ENCODE measurements at regions not wholly inside any gene's neighbourhood (a gene's known extent, or its start where the extent isn't known, plus 50 kb on each side); places are given as distances from the start of the nearest gene placed in this dataset.

DNA sequence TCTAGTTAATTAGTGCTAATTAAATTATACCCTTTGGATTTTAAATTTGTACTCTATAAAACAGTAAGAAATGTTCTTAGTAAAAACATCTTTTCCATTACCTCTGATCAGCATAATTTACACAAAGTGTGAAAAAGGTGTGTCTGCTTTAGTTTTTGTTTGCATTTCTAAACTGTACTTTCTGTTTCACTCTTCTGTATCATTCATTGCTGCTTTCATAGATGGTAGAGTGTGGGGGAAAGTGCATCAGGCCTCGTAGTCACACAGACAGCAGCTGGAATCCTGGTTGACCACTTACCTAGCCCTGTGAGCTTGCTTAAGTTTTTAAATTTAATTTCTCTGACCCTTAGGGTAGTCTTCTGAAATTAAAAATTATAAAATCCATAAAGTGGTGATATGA lies 275.4 kb upstream of the PITX2 start (continued):
- TF ChIP-seq MLLT1 (IDR thresholded peaks at IDR 0.05) (no peak), ZNF212 (CRISPR knock-in tag; IDR thresholded peaks at IDR 0.05) (no peak), EZH2 (IDR thresholded peaks at IDR 0.05; ENCODE audit: borderline replicate concordance, low read depth, low read length) (no peak), NR2C1 (IDR thresholded peaks at IDR 0.05) (no peak), NR2C1 (tag; IDR thresholded peaks at IDR 0.05) (no peak)
- TF ChIP-seq, protein P1, sequence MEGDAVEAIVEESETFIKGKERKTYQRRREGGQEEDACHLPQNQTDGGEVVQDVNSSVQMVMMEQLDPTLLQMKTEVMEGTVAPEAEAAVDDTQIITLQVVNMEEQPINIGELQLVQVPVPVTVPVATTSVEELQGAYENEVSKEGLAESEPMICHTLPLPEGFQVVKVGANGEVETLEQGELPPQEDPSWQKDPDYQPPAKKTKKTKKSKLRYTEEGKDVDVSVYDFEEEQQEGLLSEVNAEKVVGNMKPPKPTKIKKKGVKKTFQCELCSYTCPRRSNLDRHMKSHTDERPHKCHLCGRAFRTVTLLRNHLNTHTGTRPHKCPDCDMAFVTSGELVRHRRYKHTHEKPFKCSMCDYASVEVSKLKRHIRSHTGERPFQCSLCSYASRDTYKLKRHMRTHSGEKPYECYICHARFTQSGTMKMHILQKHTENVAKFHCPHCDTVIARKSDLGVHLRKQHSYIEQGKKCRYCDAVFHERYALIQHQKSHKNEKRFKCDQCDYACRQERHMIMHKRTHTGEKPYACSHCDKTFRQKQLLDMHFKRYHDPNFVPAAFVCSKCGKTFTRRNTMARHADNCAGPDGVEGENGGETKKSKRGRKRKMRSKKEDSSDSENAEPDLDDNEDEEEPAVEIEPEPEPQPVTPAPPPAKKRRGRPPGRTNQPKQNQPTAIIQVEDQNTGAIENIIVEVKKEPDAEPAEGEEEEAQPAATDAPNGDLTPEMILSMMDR (IDR thresholded peaks at IDR 0.05 in 2 of 3, conservative IDR thresholded peaks at IDR 0.05 in 1 of 3; ENCODE audit: insufficient read depth in 2 of 3, low read depth in 1 of 3, low read length in 3 of 3), result no peak

DNA sequence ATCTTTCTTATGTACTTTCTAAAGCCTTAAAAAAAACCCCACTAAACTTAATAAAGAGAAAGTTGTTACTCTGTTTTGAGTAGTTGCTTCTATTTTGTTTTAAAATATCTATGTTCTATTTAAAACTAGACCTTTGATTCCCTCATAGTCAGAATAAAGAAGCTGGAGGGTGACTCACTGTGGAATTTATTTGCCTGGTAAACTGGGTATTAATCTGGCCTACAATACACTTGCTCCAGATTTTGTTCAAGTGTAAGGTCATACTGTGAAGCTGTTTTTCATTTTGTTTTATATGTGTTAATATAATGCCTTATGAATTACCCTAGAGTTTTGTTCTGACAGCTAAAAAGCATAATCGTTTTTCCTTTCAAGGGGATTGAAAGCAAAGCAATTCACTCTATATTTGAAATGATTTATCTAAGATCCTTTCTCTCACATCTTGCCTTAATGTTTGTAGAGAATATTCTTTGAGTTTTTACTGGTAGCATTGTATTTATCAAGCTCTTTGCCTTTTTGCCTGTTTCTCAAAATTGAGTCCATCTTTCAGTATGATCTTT lies 277.4 kb upstream of the PITX2 start:
- no peaks in the 10 kb centered on the region for H3K79me2 ChIP-seq (ENCODE audit: control insufficient read depth, insufficient read depth, low read length)
- FAIRE-seq, result no peak

More for the DNA sequence above, 277.4 kb upstream of the PITX2 start:
- CTCF ChIA-PET (ENCODE audit: low intra/inter-chr PET ratio), result no interaction called here
- Histone ChIP-seq H3K9me3 (replicated peaks; ENCODE audit: control insufficient read depth, insufficient read depth, low read depth, low read length) (no peaks in the 10 kb centered on the region), H3K9ac (ENCODE audit: insufficient read depth in 1 of 2, low read depth in 2 of 2, low read length in 2 of 2) (no peak overlapping the region), H3K4me2 (ENCODE audit: insufficient read depth, low read length) (no peak overlapping the region), H3K27ac (ENCODE audit: extremely low read depth, low read depth, low read length) (no peak overlapping the region), H3K9me1 (ENCODE audit: control insufficient read depth, insufficient read depth, low read length) (no peaks in the 10 kb centered on the region), H3K36me3 (ENCODE audit: control insufficient read depth, insufficient read depth, low read length) (no peaks in the 10 kb centered on the region), H3K4me3 (no peak overlapping the region), H2AFZ (ENCODE audit: low read depth, low read length) (no peak overlapping the region), H4K20me1 (replicated peaks; ENCODE audit: control insufficient read depth, insufficient read depth, low read length) (no peaks in the 10 kb centered on the region), H3K4me1 (replicated peaks in 1 of 2; ENCODE audit: control insufficient read depth in 2 of 2, insufficient read depth in 2 of 2, low read length in 2 of 2) (no peaks in the 10 kb centered on the region), H3K27me3 (ENCODE audit: control insufficient read depth in 2 of 2, insufficient read depth in 2 of 2, low read length in 2 of 2) (no peaks in the 10 kb centered on the region)
- 0% methylated on average over 1 of the region's 1 CpG for WGBS (ENCODE audit: insufficient coverage, low coverage, missing lambda C conversion rate)
- no peak for TF ChIP-seq BCLAF1 (IDR thresholded peaks at IDR 0.05; ENCODE audit: borderline replicate concordance in 1 of 2, control insufficient read depth in 1 of 2, low read depth in 2 of 2, low read length in 1 of 2)
- TF ChIP-seq ZKSCAN1 (IDR thresholded peaks at IDR 0.05; ENCODE audit: low read depth, low read length), result no peak
- no peak for TF ChIP-seq KLF10 (CRISPR knock-in tag; IDR thresholded peaks at IDR 0.05)
- TF ChIP-seq, protein P2, sequence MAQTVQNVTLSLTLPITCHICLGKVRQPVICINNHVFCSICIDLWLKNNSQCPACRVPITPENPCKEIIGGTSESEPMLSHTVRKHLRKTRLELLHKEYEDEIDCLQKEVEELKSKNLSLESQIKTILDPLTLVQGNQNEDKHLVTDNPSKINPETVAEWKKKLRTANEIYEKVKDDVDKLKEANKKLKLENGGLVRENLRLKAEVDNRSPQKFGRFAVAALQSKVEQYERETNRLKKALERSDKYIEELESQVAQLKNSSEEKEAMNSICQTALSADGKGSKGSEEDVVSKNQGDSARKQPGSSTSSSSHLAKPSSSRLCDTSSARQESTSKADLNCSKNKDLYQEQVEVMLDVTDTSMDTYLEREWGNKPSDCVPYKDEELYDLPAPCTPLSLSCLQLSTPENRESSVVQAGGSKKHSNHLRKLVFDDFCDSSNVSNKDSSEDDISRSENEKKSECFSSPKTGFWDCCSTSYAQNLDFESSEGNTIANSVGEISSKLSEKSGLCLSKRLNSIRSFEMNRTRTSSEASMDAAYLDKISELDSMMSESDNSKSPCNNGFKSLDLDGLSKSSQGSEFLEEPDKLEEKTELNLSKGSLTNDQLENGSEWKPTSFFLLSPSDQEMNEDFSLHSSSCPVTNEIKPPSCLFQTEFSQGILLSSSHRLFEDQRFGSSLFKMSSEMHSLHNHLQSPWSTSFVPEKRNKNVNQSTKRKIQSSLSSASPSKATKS (CRISPR knock-in tag; IDR thresholded peaks at IDR 0.05), result no peak
- TF ChIP-seq KAT7 (CRISPR knock-in tag; IDR thresholded peaks at IDR 0.05; ENCODE audit: borderline replicate concordance), result no peak
- no TSS peak for BruUV-seq (replicated peaks)
- POLR2A ChIA-PET, result no interaction called here
- no peak for ATAC-seq
- intact Hi-C loops (cut with micrococcal nuclease), result no loop called here
- no peak for DNase-seq (ENCODE audit: extremely low read depth in 1 of 4, low spot score in 3 of 4)
- in situ Hi-C loops (cut with MboI), result no loop called here
